SU-DHL-6 (cell line): ENCODE measurements at regions not wholly inside any gene's neighbourhood (a gene's known extent, or its start where the extent isn't known, plus 50 kb on each side); places are given as distances from the start of the nearest gene placed in this dataset.

Source experiments
- CTCF ChIP-seq: fragments of 200-600 bp; sonication (generic); IDR thresholded peaks from one replicate; pipeline ENCODE4 v1.5.1; 2017; ENCODE audit warnings: antibody characterized with exemption, mild to moderate bottlenecking, low read length, moderate library complexity; ENCODE audit not compliant: insufficient read depth, poor library complexity, severe bottlenecking
- EZH2phosphoT487 ChIP-seq: fragments of 200-600 bp; sonication (generic), shearing (Covaris generic); conservative IDR thresholded peaks from 2 replicates; pipeline ENCODE4 v1.6.1; 2018; ENCODE audit warnings: mild to moderate bottlenecking, antibody characterized with exemption, low read length, moderate library complexity, mixed read lengths

DNA sequence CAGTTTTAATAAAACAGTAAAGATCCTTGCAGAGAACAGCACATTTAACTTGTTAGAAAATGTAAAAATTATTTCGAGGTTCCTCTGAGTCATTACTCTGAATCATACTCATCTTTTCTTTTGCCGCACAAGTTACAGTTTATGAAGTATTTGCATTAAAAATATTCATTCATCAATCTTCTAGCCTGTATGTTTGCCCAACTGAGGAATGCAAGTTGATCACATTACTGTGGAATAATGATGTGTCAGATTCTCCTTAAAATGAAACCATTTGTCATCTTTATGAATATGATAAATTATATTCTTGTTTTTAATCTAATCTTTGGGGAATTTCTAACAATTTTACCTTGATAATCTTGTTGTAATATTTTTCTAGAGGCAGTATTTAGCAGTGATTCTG is 340.4 kb upstream of the OPRM1 start:
- TF ChIP-seq CTCF (no peak), EZH2phosphoT487 (no peak)
